HG03442 (cell line): ENCODE measurements at regions not wholly inside any gene's neighbourhood (a gene's known extent, or its start where the extent isn't known, plus 50 kb on each side); places are given as distances from the start of the nearest gene placed in this dataset.
A peak's percentile ranks its signal among the peaks of the same experiment; 100 is the strongest.
"Not testable (repeated sequence)": the region's sequence is repeated elsewhere in the genome, so short reads cannot be mapped to it uniquely, and the experiment has no call there.

Experiments used
- ATAC-seq: cut with Tn5 transposase; IDR thresholded peaks from one replicate; pipeline ENCODE4 v1.9.1; 2021; ENCODE audit warnings: mild to moderate bottlenecking, moderate library complexity; ENCODE audit not compliant: unreplicated experiment

- ATAC-seq, result peak; percentile 95
These were observed 52.2 kb upstream of the MKI67 start for GRCh38 chr10:128178302-128178958.

- ATAC-seq, result no peak
These were observed 54.6 kb upstream of the MKI67 start for GRCh38 chr10:128180843-128181242.

GRCh38 chr10:128185627-128186026, 59.4 kb upstream of the MKI67 start:
- no peak for ATAC-seq

- ATAC-seq, result no peak
These were observed 61.0 kb upstream of the MKI67 start for GRCh38 chr10:128186959-128187787.

GRCh38 chr10:128187788-128188185, 61.6 kb upstream of the MKI67 start:
- ATAC-seq, result no peak

- ATAC-seq, result no peak
These were observed 63.0 kb upstream of the MKI67 start for GRCh38 chr10:128189176-128189575.

GRCh38 chr10:128191847-128192246, 65.6 kb upstream of the MKI67 start:
- ATAC-seq, result no peak

- not testable (repeated sequence) for ATAC-seq
These were observed 75.6 kb upstream of the MKI67 start for GRCh38 chr10:128201826-128202225.

- no peak for ATAC-seq
These were observed 76.8 kb upstream of the MKI67 start for GRCh38 chr10:128203028-128203427.

GRCh38 chr10:128205591-128205990, 79.4 kb upstream of the MKI67 start:
- not testable (repeated sequence) for ATAC-seq

- no peak for ATAC-seq
These were observed 80.5 kb upstream of the MKI67 start for GRCh38 chr10:128206676-128207075.

GRCh38 chr10:128209862-128210214, 83.6 kb upstream of the MKI67 start:
- no peak for ATAC-seq

GRCh38 chr10:128210215-128211063, 84.2 kb upstream of the MKI67 start:
- peak; percentile 56 for ATAC-seq

- no peak for ATAC-seq
These were observed 84.9 kb upstream of the MKI67 start for GRCh38 chr10:128211064-128211504.

GRCh38 chr10:128211953-128212727, 85.9 kb upstream of the MKI67 start:
- ATAC-seq, result peak; percentile 93

- ATAC-seq, result no peak
These were observed 86.9 kb upstream of the MKI67 start for GRCh38 chr10:128213156-128213555.

GRCh38 chr10:128215733-128216132, 89.5 kb upstream of the MKI67 start:
- ATAC-seq, result no peak

GRCh38 chr10:128217136-128217535, 90.9 kb upstream of the MKI67 start:
- no peak for ATAC-seq

- ATAC-seq, result no peak
These were observed 91.9 kb upstream of the MKI67 start for GRCh38 chr10:128218161-128218560.

- ATAC-seq, result no peak
These were observed 93.1 kb upstream of the MKI67 start for GRCh38 chr10:128219295-128219694.

- ATAC-seq, result no peak
These were observed 93.8 kb upstream of the MKI67 start for GRCh38 chr10:128220021-128220420.
